ENCODE measurements at regions not wholly inside any gene's neighbourhood (a gene's known extent, or its start where the extent isn't known, plus 50 kb on each side); places are given as distances from the start of the nearest gene placed in this dataset.

DNA sequence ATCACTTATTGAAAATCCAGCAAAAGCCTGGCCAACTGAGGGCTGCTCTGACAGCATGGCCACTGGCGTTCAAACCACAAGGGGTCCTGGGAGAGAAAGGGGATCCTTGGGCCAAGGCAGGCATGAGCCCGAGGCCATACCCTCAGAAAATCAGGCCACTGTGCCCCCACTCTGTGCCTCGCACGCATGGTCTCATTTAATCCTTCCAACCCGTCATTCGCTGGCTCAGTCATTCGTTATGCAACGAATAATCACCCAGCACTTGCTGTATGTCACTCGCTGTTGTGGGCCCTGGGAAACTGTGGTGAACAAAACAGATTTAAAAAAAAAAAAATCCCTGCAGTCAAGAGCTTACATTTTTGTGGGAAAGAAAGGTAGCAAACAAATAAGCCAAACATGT, 112.7 kb downstream of the BCOR start:
- TF ChIP-seq, protein P1, sequence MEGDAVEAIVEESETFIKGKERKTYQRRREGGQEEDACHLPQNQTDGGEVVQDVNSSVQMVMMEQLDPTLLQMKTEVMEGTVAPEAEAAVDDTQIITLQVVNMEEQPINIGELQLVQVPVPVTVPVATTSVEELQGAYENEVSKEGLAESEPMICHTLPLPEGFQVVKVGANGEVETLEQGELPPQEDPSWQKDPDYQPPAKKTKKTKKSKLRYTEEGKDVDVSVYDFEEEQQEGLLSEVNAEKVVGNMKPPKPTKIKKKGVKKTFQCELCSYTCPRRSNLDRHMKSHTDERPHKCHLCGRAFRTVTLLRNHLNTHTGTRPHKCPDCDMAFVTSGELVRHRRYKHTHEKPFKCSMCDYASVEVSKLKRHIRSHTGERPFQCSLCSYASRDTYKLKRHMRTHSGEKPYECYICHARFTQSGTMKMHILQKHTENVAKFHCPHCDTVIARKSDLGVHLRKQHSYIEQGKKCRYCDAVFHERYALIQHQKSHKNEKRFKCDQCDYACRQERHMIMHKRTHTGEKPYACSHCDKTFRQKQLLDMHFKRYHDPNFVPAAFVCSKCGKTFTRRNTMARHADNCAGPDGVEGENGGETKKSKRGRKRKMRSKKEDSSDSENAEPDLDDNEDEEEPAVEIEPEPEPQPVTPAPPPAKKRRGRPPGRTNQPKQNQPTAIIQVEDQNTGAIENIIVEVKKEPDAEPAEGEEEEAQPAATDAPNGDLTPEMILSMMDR (IDR thresholded peaks at IDR 0.05; ENCODE audit: low read depth, low read length) = no peak
- DNase-seq (ENCODE audit: extremely low read depth, low read depth) = no peak

DNA sequence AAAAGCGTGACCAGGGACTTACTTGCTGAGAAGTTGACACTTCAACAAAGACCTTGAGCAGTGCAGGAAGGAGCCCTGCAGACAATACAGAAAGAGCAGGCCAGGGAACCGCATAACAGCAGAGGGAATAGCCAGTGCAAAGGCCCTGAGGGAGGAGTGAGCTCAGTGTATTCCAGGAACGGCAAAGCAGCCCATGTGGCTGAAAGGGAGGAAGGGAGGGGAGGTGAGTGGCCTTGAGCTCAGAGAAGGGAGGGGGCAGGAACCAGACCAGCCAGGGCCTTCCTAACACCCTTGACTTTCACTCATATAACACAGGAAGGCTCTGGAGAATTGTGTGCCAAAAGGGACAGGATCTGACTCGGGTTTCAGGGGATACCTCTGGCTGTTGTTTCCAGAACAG, 112.2 kb downstream of the BCOR start:
- DNase-seq (ENCODE audit: extremely low read depth, low read depth) = no peak

DNA sequence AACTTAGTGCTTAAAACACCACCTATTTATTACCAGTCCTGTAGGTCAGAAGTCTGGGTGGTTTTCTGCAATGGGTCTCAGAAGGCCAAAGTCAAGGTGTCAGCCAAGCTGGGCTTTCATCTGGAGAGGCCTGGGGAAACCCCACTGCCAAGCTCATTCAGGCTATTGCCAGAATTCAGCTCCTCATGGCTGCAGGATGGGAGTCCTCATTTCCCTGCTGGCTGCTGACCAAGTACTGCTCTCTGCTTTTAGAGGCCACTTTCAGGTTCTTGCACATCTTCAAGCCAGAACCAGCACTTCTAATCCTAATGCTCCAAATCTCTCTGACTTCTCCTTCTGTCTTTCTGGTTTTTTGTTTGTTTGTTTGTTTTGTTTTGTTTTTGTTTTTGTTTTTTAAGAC, 109.3 kb downstream of the BCOR start:
- TF ChIP-seq, protein P1 (IDR thresholded peaks at IDR 0.05; ENCODE audit: low read depth, low read length) = no peak
- no peak for DNase-seq (ENCODE audit: extremely low read depth, low read depth)

More for the DNA sequence above, 112.2 kb downstream of the BCOR start:
- TF ChIP-seq, protein P1 (IDR thresholded peaks at IDR 0.05; ENCODE audit: low read depth, low read length) = no peak

DNA sequence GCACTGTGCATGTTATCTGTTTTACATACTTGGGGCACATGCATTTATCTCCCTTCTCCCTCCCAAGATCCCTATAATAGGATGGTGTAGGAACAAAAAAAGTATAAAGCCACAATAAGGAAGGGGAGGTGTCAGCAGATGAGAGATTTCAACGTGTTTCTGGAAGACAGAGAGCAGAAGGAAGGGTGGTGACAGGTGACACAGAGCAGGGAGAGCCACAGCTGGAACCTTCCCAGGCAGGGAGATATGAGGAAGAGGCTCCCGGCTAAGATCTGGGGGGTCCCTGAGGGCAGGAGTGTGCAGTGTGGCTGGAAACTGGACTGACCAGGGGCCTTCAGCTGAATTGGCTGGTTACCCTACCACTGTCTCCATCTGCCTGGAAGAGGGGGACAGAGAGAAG, 107.4 kb downstream of the BCOR start:
- TF ChIP-seq, protein P1 (IDR thresholded peaks at IDR 0.05; ENCODE audit: low read depth, low read length) = no peak
- DNase-seq (ENCODE audit: extremely low read depth, low read depth) = no peak

DNA sequence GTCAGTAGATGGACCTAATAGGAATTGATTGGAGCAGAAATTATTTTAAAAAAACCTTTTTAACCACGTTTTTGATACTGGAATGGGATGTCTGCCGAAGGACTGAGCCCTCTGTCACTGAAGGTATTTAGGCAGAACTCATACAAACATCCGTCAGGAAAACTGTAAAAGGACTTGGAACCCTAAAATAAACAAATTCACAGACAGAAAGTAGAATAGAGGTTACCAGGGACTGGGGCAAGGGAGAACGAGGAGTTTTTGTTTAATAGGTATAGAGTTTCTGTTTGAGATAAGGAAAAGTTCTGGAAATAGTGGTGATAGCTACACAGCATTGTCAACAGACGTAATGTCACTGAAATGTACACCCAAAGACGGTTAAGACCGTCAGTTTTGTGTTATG, 105.5 kb downstream of the BCOR start:
- no peak for DNase-seq (ENCODE audit: extremely low read depth, low read depth)
- TF ChIP-seq, protein P1 (IDR thresholded peaks at IDR 0.05; ENCODE audit: low read depth, low read length) = no peak

DNA sequence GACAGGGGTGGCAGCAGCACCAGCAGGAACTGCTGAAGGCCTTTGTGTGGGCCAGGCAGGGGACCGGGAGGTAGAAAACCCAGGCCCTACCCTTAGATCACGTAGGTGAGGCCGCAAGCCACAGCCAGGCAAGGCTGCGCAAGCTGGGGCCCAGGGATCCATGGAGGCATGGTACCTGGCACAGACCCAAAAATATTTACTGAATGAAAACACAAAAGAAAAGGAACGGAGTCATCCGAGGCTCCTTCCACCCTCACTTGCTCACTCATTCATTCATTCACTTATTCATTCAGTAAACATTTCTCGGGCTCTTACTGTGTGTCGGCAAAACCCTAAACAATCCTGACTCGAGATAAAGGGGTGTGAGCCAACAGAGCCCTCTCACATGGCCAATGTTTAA, 102.3 kb downstream of the BCOR start:
- TF ChIP-seq, protein P1 (IDR thresholded peaks at IDR 0.05; ENCODE audit: low read depth, low read length) = no peak
- no peak for DNase-seq (ENCODE audit: extremely low read depth, low read depth)

DNA sequence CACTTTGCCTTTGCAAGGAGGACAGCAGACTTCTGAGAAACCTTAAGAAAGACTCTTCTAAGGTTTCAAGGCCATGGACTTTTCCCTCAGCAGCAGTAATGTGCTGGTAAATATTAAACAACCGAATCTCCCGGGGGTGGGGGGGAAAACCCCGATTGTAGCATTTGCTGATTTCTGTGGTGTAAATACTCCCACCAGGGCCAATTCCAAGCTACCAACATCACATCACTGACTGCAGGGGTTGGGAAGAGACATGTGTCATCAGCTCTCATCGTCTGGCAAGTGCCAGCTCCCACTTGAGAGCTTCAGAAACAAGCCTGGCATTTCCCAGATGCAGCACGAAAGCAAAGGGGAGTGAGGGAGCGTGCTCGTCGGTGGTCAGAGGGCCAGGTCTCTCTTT, 101.2 kb downstream of the BCOR start:
- TF ChIP-seq, protein P1 (IDR thresholded peaks at IDR 0.05; ENCODE audit: low read depth, low read length) = no peak
- no peak for DNase-seq (ENCODE audit: extremely low read depth, low read depth)

Measured in AG09319 (cell line).